Spleen (tissue), 7 donors: ENCODE measurements at regions not wholly inside any gene's neighbourhood (a gene's known extent, or its start where the extent isn't known, plus 50 kb on each side); places are given as distances from the start of the nearest gene placed in this dataset.
"Not testable (repeated sequence)": the region's sequence is repeated elsewhere in the genome, so short reads cannot be mapped to it uniquely, and the experiment has no call there.

Source experiments
- CTCF ChIP-seq, 11 experiments: fragments of 200-600 bp in 7 of 11; fragments of 450-650 bp in 4 of 11; sonication (generic) in 4 of 11; IDR thresholded peaks in 8 of 11; conservative IDR thresholded peaks in 3 of 11; 1 replicate in 7 of 11; 2 replicates in 4 of 11; pipeline versions ENCODE4 v1.4.0 to v1.8.0; 2016 to 2021; ENCODE audit warnings: antibody characterized with exemption in 11 of 11, inconsistent platforms in 4 of 11, mild to moderate bottlenecking in 1 of 11
- POLR2A ChIP-seq, 3 donors: fragments of 450-650 bp; IDR thresholded peaks; one replicate each; pipeline ENCODE4 v1.5.1; 2017; ENCODE audit warnings: antibody characterized with exemption in 3 of 3, mild to moderate bottlenecking in 1 of 3
- POLR2AphosphoS5 ChIP-seq, 3 donors: sonication (generic); formaldehyde crosslinking; IDR thresholded peaks; one replicate each; pipeline ENCODE4 v1.5.1; 2017; ENCODE audit warnings: antibody characterized with exemption in 3 of 3
- donor health status: DM: no; HTN: no; CAD: no; lungs with moderate emphysema.
- donor health status: DM: no; HTN: no; CAD: no.
- donor health status: DM: no; HTN: no; CAD: no.

- not testable (repeated sequence) for TF ChIP-seq CTCF (IDR thresholded peaks at IDR 0.05 in 8 of 11, conservative IDR thresholded peaks at IDR 0.05 in 3 of 11); POLR2A (IDR thresholded peaks at IDR 0.05); POLR2AphosphoS5 (IDR thresholded peaks at IDR 0.05)
Measured at GRCh38 chr16:33986521-33986920, 527.1 kb downstream of the TP53TG3F start.
